ENCODE measurements at regions not wholly inside any gene's neighbourhood (a gene's known extent, or its start where the extent isn't known, plus 50 kb on each side); places are given as distances from the start of the nearest gene placed in this dataset.

GRCh38 chr7:93028610-93029009 is 89.2 kb downstream of the SAMD9 start:
- WGBS (ENCODE audit: low lambda C conversion rate) = 72% methylated on average over 3 of the region's 3 CpGs
- Histone ChIP-seq H2AFZ (ENCODE audit: low read depth) (no peak overlapping the region), H3K27ac (ENCODE audit: low read depth in 2 of 2, low read length in 1 of 2) (no peak overlapping the region), H3K9me3 (no peaks in the 10 kb centered on the region; the same call in 1 of the 2 replicates), H3K79me2 (ENCODE audit: insufficient read depth) (no peaks in the 10 kb centered on the region), H3K9ac (no peak overlapping the region), H3K9me2 (no peaks in the 10 kb centered on the region), H3K4me1 (ENCODE audit: control insufficient read depth in 1 of 2, insufficient read depth in 2 of 2, low read depth in 1 of 2, low read length in 1 of 2) (no peaks in the 10 kb centered on the region), H3K36me3 (replicated peaks in 1 of 2; ENCODE audit: control insufficient read depth in 1 of 2, insufficient read depth in 2 of 2, low read length in 1 of 2) (peaks cover 0 to 5% of the 10 kb centered on the region in 2 experiments), H4K20me1 (ENCODE audit: insufficient read depth) (no peaks in the 10 kb centered on the region), H3F3A (replicated peaks; ENCODE audit: insufficient read depth) (peaks cover 3% of the 10 kb centered on the region), H3K27me3 (ENCODE audit: insufficient read depth) (no peaks in the 10 kb centered on the region), H3K4me2 (no peak overlapping the region), H3K4me3 (ENCODE audit: low read depth in 2 of 2, low read length in 1 of 2) (no peak overlapping the region)
- TF ChIP-seq ELF1 (IDR thresholded peaks at IDR 0.05) (no peak), TCF12 (IDR thresholded peaks at IDR 0.05) (no peak), TEAD4 (IDR thresholded peaks at IDR 0.05; ENCODE audit: borderline replicate concordance, insufficient read depth) (no peak), TAF1 (IDR thresholded peaks at IDR 0.05; ENCODE audit: borderline replicate concordance, low read depth, low read length) (no peak), POLR2AphosphoS5 (IDR thresholded peaks at IDR 0.05; ENCODE audit: low read depth, low read length) (no peak), RFX5 (IDR thresholded peaks at IDR 0.05; ENCODE audit: low read length) (no peak), USF2 (IDR thresholded peaks at IDR 0.05; ENCODE audit: borderline replicate concordance, low read depth, low read length) (no peak), CHD2 (IDR thresholded peaks at IDR 0.05; ENCODE audit: low read length, partially characterized antibody) (no peak), GABPA (IDR thresholded peaks at IDR 0.05; ENCODE audit: low read depth) (no peak), MAX (IDR thresholded peaks at IDR 0.05; ENCODE audit: low read depth) (no peak), MXI1 (IDR thresholded peaks at IDR 0.05; ENCODE audit: low read depth, low read length) (no peak), ZBTB33 (IDR thresholded peaks at IDR 0.05; ENCODE audit: borderline replicate concordance, low read depth) (no peak), FOXJ3 (CRISPR knock-in tag; IDR thresholded peaks at IDR 0.05) (no peak), NRF1 (IDR thresholded peaks at IDR 0.05; ENCODE audit: low read depth, low read length) (no peak)
- TF ChIP-seq, protein P1, sequence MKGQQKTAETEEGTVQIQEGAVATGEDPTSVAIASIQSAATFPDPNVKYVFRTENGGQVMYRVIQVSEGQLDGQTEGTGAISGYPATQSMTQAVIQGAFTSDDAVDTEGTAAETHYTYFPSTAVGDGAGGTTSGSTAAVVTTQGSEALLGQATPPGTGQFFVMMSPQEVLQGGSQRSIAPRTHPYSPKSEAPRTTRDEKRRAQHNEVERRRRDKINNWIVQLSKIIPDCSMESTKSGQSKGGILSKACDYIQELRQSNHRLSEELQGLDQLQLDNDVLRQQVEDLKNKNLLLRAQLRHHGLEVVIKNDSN (IDR thresholded peaks at IDR 0.05; ENCODE audit: borderline replicate concordance, low read depth) = no peak
- POLR2A ChIA-PET = no interaction called here
- DNase-seq = no peak
- CTCF ChIA-PET = interaction anchor here (0.6 to 1.6 kb wide), 2 partner anchors 104 to 408 kb away, joined by 3 to 4 read pairs; no protein-coding TSS in a partner anchor

- Histone ChIP-seq H3K36me3 (replicated peaks in 1 of 2; ENCODE audit: control insufficient read depth in 1 of 2, insufficient read depth in 2 of 2, low read length in 1 of 2) (peaks cover 0 to 5% of the 10 kb centered on the region in 2 experiments), H3K9me2 (no peaks in the 10 kb centered on the region), H3K9me3 (no peaks in the 10 kb centered on the region; the same call in 1 of the 2 replicates), H3K9ac (no peak overlapping the region), H2AFZ (ENCODE audit: low read depth) (no peak overlapping the region; the same call in 1 of the 2 replicates), H3K79me2 (ENCODE audit: insufficient read depth) (no peaks in the 10 kb centered on the region), H3K4me2 (no peak overlapping the region), H3K4me1 (ENCODE audit: control insufficient read depth in 1 of 2, insufficient read depth in 2 of 2, low read depth in 1 of 2, low read length in 1 of 2) (no peaks in the 10 kb centered on the region), H3F3A (replicated peaks; ENCODE audit: insufficient read depth) (peaks cover 3% of the 10 kb centered on the region), H3K27ac (ENCODE audit: low read depth in 2 of 2, low read length in 1 of 2) (no peak overlapping the region), H3K27me3 (ENCODE audit: insufficient read depth) (no peaks in the 10 kb centered on the region), H4K20me1 (ENCODE audit: insufficient read depth) (no peaks in the 10 kb centered on the region), H3K4me3 (ENCODE audit: low read depth in 2 of 2, low read length in 1 of 2) (no peak overlapping the region)
- WGBS (ENCODE audit: low lambda C conversion rate) = 74% methylated on average over 5 of the region's 5 CpGs
- ChIA-PET POLR2A (no interaction called here), CTCF (no interaction called here)
- no peak for DNase-seq
- TF ChIP-seq MAX (IDR thresholded peaks at IDR 0.05; ENCODE audit: low read depth) (no peak), USF2 (IDR thresholded peaks at IDR 0.05; ENCODE audit: borderline replicate concordance, low read depth, low read length) (no peak), SIN3A (IDR thresholded peaks at IDR 0.05; ENCODE audit: borderline replicate concordance, low read depth, low read length) (no peak), TAF1 (IDR thresholded peaks at IDR 0.05; ENCODE audit: borderline replicate concordance, low read depth, low read length) (no peak), YY1 (IDR thresholded peaks at IDR 0.05; ENCODE audit: low read depth) (no peak), JUND (IDR thresholded peaks at IDR 0.05) (no peak), GABPA (IDR thresholded peaks at IDR 0.05; ENCODE audit: low read depth) (no peak), EZH2phosphoT487 (IDR thresholded peaks at IDR 0.05; ENCODE audit: borderline replicate concordance, low read depth) (no peak)
- TF ChIP-seq, protein P2, sequence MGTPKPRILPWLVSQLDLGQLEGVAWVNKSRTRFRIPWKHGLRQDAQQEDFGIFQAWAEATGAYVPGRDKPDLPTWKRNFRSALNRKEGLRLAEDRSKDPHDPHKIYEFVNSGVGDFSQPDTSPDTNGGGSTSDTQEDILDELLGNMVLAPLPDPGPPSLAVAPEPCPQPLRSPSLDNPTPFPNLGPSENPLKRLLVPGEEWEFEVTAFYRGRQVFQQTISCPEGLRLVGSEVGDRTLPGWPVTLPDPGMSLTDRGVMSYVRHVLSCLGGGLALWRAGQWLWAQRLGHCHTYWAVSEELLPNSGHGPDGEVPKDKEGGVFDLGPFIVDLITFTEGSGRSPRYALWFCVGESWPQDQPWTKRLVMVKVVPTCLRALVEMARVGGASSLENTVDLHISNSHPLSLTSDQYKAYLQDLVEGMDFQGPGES (IDR thresholded peaks at IDR 0.05; ENCODE audit: low read depth, low read length) = no peak
These were observed 90.7 kb downstream of the SAMD9 start for GRCh38 chr7:93027044-93027443.

Data from SK-N-SH (cell line).